ENCODE measurements at regions not wholly inside any gene's neighbourhood (a gene's known extent, or its start where the extent isn't known, plus 50 kb on each side); places are given as distances from the start of the nearest gene placed in this dataset.
"Not testable (repeated sequence)": the region's sequence is repeated elsewhere in the genome, so short reads cannot be mapped to it uniquely, and the experiment has no call there.

DNA sequence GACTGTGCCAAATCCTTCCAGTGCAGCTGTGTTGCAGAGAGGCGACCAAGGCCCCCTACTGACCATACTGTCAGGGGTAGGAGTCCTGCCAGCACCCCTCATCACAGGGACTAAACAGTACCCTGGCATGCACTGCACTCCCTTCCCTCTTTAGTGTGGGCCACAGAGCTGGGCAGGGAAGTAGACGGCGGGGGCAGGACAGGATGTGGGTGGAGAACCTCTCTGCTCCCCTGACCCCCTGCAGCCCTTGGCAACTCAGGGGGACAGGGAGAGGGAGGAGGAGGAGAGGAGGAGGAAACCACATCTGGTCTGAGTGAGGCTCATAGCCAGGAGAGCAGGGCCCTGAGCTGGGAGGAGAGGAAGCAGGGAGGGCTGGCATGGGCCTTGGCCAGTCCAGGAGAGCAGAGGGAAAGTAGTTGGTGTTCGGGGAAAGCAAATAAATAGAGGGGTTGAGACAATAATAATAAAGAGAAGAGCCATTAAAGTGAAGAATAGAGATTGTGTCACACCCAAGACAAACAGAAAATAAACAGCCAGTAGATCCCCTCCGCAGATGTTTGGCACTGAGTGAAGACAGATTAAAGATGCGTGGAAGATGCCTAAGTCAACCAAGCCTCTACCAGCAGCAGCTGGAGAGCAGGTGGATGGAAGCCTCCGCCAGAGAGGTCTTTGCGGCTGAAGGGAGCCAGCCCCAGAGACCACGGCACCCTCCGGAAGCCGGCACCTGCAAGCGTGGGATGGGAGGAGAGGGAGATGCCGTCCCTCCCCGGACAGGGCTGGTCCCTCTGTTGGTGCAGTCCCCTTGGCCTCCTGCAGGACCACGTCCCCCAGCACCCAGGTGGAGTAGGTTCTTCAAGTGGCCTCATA, 61.5 kb downstream of the RPUSD4 start:
- no peak for DNase-seq (ENCODE audit: low spot score)

- DNase-seq (ENCODE audit: low spot score), result no peak
These were observed 63.1 kb downstream of the RPUSD4 start for GRCh38 chr11:126148317-126148716.

DNA sequence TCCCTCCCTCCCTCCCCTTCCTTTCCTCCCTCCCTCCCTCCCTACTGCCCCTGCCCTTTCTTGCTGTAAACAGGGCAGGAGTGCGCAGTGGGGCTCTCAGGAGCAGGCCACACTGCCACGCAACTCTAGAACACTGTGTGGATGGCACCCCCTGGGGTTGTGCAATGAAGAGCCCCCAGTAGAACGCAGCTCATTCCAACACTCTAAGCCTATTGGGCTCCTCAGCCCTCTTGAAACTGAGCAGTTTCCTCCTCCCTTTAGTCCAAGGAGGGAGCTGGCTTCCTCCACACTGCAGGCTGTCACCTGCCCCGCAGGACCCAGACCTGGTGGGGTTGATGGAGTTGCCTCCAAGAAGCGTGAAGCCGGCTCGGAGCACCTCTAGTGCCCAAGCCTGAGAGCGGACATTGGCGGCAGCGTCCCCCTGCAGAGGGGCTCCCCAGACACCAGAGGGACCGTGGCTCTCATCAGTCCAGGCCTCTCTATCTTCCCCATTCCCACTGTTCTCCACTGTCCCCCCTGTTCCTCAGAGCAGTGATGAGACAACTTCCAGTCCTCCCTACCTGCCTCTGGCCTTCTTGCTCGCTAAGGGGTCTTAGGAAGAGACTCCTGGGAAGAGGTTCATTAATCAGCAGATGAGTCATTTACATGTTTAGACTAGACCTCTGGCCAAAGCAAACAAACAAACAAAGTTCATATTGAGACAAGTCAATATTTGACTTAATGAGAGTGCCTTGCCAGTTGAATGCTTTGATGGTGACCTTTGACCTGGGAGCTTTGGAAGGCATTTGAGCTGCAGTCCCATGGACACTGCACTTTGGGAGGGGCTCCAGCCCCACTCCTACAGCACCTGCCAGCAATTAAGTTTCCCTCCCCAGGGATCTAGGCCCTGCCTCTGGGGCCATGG, 64.0 kb downstream of the RPUSD4 start:
- no peak for DNase-seq (ENCODE audit: low spot score)

GRCh38 chr11:126146454-126147192, 64.8 kb downstream of the RPUSD4 start:
- no peak for DNase-seq (ENCODE audit: low spot score)

DNA sequence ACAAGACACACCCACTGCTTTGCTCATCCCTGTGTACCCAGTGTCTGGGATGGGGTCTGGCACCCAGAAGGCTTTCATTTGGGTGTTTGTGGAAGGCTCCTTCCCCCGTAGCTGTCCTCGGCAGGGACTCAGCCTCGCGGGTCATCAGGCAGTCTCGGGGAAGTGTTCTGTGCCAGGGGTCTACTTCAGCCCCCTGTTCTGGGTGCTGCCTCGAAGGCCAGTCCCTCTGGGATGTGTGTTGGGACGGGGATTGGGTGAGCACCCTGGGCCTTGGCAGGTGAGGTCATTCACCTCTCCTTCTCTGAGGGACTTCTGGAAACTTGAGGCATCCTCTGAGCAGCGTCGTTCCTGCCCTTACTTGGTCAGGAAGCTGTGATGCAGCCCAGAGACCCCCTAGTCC, 65.5 kb downstream of the RPUSD4 start:
- no peak for DNase-seq (ENCODE audit: low spot score)

DNA sequence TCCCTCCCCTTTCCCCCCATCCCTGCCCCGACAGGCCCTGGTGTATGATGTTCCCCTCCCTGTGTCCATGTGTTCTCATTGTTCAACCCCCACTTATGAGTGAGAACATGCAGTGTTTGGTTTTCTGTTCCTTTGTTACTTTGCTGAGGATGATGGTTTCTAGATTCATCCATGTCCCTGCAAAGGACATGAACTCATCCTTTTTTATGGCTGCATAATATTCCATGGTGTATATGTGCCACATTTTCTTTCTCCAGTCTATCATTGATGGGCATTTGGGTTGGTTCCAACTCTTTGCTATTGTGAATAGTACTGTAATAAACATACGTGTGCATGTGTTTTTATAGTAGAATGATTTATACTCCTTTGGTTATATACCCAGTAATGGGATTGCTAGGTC, 68.0 kb downstream of the RPUSD4 start:
- DNase-seq (ENCODE audit: low spot score), result not testable (repeated sequence)

GRCh38 chr11:126140926-126141280, 70.5 kb downstream of the RPUSD4 start:
- peak; percentile 72 for DNase-seq (ENCODE audit: low spot score)

GRCh38 chr11:126140201-126140925, 71.1 kb downstream of the RPUSD4 start:
- DNase-seq (ENCODE audit: low spot score), result no peak

GRCh38 chr11:126139111-126140091, 72.0 kb downstream of the RPUSD4 start:
- no peak for DNase-seq (ENCODE audit: low spot score)

DNA sequence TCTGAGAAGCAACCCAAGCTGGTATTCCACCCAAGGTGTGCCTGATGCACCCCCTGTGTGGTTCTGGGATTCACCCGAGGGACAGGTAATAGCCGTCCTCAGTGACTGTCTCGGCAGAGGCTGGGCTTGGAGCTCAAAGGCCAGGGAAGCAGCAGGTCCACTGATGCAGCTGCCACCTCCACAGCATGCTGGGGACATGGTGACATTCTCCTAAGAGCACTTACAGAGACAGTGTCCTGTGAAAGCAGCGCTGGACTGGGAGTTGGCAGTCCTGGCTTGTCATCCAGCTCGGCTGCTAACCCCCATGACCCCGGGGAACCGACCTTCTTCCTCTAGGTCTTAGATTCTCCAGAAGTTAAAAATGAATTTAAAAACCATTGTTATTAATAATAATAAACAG, 72.8 kb downstream of the RPUSD4 start:
- DNase-seq (ENCODE audit: low spot score), result no peak

DNA sequence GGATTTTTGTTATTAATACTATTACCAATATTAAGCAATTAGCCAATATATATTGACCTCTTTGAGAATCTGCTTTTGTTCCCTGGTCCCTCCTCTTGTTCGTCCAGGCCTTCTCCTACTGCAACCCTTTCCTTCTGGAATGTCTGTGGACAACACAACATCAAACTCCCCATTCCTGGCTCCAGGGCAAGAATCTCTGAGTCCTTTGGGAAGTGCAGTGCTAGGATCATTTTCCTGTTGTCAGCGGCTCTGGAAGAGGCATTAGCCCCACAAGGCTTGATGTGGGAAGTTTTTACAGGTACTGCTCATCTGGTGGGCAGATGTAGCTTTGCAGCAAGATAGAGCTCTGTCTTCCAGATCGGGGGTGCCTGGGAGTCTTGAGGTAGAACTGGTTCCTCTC, 74.3 kb downstream of the RPUSD4 start:
- DNase-seq (ENCODE audit: low spot score), result no peak

DNA sequence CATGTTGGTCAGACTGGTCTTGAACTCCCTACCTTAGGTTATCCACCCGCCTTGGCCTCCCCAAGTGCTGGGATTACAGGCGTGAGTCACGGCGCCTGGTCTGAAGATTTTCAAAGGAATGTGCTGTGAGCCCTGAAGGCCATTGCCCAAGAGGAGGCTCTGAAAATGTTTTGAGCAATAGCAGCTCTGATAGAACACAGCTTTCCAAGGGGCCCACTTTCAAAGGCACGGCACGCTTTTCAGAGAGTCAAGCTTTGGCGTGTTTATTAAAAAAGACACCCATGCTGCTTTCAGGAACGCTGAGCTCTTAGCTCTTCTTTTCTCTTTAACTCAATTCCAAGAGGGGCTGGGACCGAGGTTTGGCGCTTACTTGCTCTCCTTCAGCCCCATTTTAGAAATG, 73.8 kb upstream of the CDON start:
- no peak for DNase-seq (ENCODE audit: low spot score)

GRCh38 chr11:126135235-126136176, 72.8 kb upstream of the CDON start:
- no peak for DNase-seq (ENCODE audit: low spot score)

DNA sequence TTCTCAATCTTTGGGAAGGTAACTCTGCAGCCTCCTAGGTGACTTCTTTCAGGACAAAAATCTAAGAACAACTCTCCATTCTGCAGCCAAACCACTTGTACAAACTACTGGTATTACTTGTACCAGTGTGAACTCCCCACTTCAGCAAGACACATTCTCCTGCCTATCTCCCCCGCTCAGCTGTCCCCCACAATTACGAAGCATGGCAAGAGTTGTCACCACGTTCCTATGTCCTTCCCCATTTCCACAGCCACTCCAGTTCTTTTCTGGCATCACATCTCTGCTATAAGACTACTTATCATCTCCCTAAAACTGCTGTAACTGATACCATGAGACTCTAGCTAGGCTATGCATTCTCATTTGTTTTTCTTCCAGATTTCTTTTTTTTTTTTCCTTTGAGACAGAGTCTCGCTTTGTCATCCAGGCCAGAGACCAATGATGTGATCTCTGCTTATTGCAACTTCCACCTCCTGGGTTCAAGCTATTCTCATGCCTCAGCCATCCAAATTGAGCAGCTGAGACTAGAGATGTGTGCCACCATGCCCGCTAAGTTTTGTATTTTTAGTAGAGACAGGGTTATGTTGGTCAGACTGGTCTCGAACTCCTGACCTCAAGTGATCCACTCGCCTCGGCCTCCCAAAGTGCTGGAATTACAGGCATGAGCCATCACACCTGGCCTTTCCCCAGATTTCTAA, 71.9 kb upstream of the CDON start:
- no peak for DNase-seq (ENCODE audit: low spot score)

DNA sequence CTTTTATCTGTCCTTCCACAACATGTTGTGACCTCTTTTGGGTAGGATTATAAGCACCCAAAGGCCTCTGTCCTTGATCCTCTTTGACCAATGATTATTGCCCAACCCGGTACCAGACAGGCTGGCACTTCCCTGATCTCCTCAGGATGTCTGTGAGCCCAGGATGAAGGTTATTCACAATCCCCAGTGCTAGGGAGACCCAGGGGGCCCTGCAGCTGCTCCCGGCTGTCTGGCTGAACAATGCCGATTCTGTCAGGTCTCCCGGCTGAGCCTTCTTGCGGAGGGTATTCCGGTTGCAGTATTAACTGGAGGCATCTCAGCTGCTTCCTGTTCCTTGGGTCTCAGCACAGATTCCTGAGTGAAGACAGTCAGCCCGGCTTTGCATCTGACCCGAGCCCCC, 71.2 kb upstream of the CDON start:
- DNase-seq (ENCODE audit: low spot score), result no peak

- no peak for DNase-seq (ENCODE audit: low spot score)
These were observed 69.7 kb upstream of the CDON start for GRCh38 chr11:126132319-126132718.

GRCh38 chr11:126130781-126131180, 68.1 kb upstream of the CDON start:
- DNase-seq (ENCODE audit: low spot score), result not testable (repeated sequence)

Measured in ureter (tissue), 1 donor.